ENCODE measurements at regions not wholly inside any gene's neighbourhood (a gene's known extent, or its start where the extent isn't known, plus 50 kb on each side); places are given as distances from the start of the nearest gene placed in this dataset.

DNA sequence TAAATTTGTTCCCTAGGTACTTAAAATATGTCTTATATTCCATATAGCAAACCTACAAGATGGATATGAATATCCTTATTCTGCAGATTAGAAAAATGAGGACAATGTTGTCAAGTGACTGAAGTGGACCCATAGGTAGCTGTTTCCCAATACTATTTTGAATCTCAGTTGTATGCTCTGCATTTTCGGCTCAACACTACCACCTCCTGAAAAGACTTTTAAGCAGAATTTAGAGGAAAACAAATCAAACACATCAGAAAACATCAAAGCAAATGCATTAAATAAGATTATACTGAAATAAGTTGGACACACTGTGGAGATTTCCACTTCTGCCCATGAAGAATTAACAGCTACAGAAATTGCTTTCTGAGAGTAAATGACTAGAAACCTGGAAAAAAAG is 488.7 kb downstream of the TRIML1 start:
- H3K9me3 Mint-ChIP-seq: peaks cover 14% of the 10 kb centered on the region
- TF ChIP-seq, protein P1, sequence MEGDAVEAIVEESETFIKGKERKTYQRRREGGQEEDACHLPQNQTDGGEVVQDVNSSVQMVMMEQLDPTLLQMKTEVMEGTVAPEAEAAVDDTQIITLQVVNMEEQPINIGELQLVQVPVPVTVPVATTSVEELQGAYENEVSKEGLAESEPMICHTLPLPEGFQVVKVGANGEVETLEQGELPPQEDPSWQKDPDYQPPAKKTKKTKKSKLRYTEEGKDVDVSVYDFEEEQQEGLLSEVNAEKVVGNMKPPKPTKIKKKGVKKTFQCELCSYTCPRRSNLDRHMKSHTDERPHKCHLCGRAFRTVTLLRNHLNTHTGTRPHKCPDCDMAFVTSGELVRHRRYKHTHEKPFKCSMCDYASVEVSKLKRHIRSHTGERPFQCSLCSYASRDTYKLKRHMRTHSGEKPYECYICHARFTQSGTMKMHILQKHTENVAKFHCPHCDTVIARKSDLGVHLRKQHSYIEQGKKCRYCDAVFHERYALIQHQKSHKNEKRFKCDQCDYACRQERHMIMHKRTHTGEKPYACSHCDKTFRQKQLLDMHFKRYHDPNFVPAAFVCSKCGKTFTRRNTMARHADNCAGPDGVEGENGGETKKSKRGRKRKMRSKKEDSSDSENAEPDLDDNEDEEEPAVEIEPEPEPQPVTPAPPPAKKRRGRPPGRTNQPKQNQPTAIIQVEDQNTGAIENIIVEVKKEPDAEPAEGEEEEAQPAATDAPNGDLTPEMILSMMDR (IDR thresholded peaks at IDR 0.05; ENCODE audit: unreplicated experiment): no peak
- H3K36me3 Mint-ChIP-seq: no peaks in the 10 kb centered on the region
- H3K27me3 Mint-ChIP-seq (ENCODE audit: low read depth): no peaks in the 10 kb centered on the region
- no peak overlapping the region for H3K4me3 Mint-ChIP-seq
- no peak for DNase-seq (ENCODE audit: low spot score in 2 of 2, unreplicated experiment in 2 of 2)
- no peak overlapping the region for H3K27ac Mint-ChIP-seq
- H3K4me1 Mint-ChIP-seq: no peaks in the 10 kb centered on the region

DNA sequence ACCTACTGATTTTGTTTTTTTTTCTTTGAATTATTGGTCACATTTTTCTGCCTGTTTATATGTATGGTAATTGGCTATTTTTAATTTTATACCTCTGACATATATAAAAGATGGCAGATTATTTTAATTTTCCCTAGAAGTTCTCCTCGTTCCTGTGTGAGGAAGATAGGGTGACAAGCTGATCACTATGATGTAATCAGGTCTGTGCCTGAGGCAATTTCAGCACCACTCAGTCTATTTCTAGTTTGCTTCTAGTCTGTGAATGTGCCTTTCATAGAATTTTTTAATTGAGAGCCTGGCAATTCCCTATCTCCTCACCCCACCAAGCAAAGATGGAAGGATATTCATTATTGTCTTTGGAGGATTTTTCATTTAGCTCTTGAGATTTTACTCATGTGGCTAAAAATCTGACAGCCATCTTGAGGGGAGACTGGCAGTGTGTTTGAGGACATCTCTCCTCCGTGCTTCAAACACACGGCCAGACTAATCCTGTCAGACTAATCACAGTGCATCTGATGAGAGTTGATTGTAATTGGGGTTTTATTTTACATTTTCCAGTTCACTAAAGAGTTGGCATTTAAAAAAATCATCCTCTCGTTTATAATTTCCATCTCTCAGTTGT is 500.3 kb downstream of the TRIML1 start:
- no peaks in the 10 kb centered on the region for H3K27me3 Mint-ChIP-seq (ENCODE audit: low read depth)
- DNase-seq (ENCODE audit: low spot score in 2 of 2, unreplicated experiment in 2 of 2): no peak
- H3K4me1 Mint-ChIP-seq: no peaks in the 10 kb centered on the region
- no peaks in the 10 kb centered on the region for H3K9me3 Mint-ChIP-seq
- H3K4me3 Mint-ChIP-seq: no peak overlapping the region
- TF ChIP-seq, protein P1 (IDR thresholded peaks at IDR 0.05; ENCODE audit: unreplicated experiment): no peak
- H3K36me3 Mint-ChIP-seq: no peaks in the 10 kb centered on the region
- H3K27ac Mint-ChIP-seq: no peak overlapping the region

DNA sequence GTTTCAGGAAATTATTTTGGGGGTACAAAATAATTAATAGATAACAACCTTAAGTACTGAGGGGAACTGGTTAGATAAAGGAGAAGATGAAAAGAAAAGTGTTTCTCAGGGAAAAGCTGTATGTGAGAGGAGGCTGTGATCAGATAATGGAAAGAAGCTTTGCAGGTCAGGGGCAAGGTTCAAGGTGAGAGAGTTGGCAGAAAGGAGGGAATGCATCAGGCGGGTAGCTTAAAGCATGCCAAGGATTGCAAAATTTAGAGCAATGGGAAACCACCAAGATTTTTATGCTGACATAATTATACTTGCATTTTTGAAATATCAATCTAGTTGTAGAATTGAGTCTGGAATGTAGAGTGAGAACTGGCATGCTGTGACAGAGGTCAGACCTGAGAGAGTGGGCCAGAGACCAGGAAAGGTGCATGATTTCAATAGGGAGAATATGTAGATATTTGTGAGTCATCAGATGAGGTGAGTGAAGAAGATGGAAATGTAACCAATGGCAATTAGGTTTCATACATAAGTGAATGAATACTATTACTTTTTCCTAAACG is 508.7 kb downstream of the TRIML1 start:
- no peak overlapping the region for H3K4me3 Mint-ChIP-seq
- H3K4me1 Mint-ChIP-seq: peaks cover 2% of the 10 kb centered on the region
- H3K27me3 Mint-ChIP-seq (ENCODE audit: low read depth): no peaks in the 10 kb centered on the region
- H3K36me3 Mint-ChIP-seq: no peaks in the 10 kb centered on the region
- TF ChIP-seq, protein P1 (IDR thresholded peaks at IDR 0.05; ENCODE audit: unreplicated experiment): no peak
- no peak for DNase-seq (ENCODE audit: low spot score in 2 of 2, unreplicated experiment in 2 of 2)
- H3K27ac Mint-ChIP-seq: no peak overlapping the region
- H3K9me3 Mint-ChIP-seq: peaks cover 6% of the 10 kb centered on the region

DNA sequence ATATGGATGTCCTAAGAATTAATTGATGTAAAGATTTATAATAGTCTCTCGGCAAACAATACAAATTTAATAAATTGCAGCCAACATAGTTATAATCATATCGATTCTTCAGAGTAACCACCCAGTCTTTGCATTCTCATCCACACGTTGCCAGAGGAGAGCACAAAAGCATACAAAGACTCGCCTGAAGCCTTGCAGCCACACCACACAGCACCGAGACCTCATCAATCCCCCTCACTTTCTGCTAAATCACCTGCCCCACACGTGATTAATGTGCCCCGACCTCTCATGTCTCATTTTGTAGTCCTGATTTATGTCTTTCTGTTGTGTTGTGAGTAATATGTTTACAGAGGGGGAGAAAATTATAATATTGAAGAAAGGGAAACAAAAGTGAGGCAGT is 510.4 kb downstream of the TRIML1 start:
- H3K27me3 Mint-ChIP-seq (ENCODE audit: low read depth): no peaks in the 10 kb centered on the region
- peaks cover 2% of the 10 kb centered on the region for H3K4me1 Mint-ChIP-seq
- no peaks in the 10 kb centered on the region for H3K36me3 Mint-ChIP-seq
- peaks cover 6% of the 10 kb centered on the region for H3K9me3 Mint-ChIP-seq
- H3K27ac Mint-ChIP-seq: no peak overlapping the region
- H3K4me3 Mint-ChIP-seq: no peak overlapping the region
- TF ChIP-seq, protein P1 (IDR thresholded peaks at IDR 0.05; ENCODE audit: unreplicated experiment): no peak
- DNase-seq (ENCODE audit: low spot score in 2 of 2, unreplicated experiment in 2 of 2): no peak

DNA sequence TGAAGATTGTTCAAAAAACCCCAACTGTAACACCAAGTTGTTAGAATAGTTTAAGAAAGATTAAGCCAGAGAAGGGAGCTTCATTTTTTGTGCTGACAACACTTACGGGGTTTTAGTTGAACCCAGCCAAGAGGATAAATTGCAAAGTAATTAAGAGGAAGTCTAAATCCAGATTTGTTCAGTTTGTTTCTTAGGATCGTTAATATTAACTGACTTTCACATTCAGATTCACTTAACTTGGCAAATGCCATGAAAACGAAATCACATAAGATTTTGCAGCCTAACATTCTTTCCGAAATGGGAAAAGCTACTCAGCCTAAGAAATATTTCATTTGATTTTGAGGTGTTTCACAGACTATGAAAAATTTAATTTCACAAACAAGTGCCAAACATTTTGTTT is 511.3 kb downstream of the TRIML1 start:
- TF ChIP-seq, protein P1 (IDR thresholded peaks at IDR 0.05; ENCODE audit: unreplicated experiment): no peak
- Mint-ChIP-seq H3K27me3 (ENCODE audit: low read depth) (no peaks in the 10 kb centered on the region), H3K36me3 (no peaks in the 10 kb centered on the region), H3K9me3 (peaks cover 6% of the 10 kb centered on the region), H3K4me1 (peaks cover 2% of the 10 kb centered on the region), H3K4me3 (no peak overlapping the region), H3K27ac (no peak overlapping the region)
- no peak for DNase-seq (ENCODE audit: low spot score in 2 of 2, unreplicated experiment in 2 of 2)
